DND-41 (cell line): ENCODE measurements at regions not wholly inside any gene's neighbourhood (a gene's known extent, or its start where the extent isn't known, plus 50 kb on each side); places are given as distances from the start of the nearest gene placed in this dataset.

Source experiments
- ATAC-seq: fragments of 200-7000 bp; cut with Tn5 transposase; 3 replicates; pipeline ENCODE4 v1.9.1; 2021; ENCODE audit warnings: low read depth; ENCODE audit not compliant: insufficient read depth
- DNase-seq: peaks from one replicate; pipeline ENCODE4 v3.0.0-alpha.2; 2020
- H2AFZ ChIP-seq: 2 replicates; pipeline ENCODE4 v1.6.0; 2012; ENCODE audit warnings: low read depth, low read length
- H3K27ac ChIP-seq: 2 replicates; pipeline ENCODE4 v1.5.1; 2012; ENCODE audit warnings: low read length, inconsistent platforms
- H3K27me3 ChIP-seq: fragments of 200-600 bp; sonication (generic); 2 replicates; pipeline ENCODE4 v1.6.0; 2012; ENCODE audit warnings: low read length, mild to moderate bottlenecking, inconsistent platforms; ENCODE audit not compliant: insufficient read depth, poor library complexity
- H3K36me3 ChIP-seq: 2 replicates; pipeline ENCODE4 v1.5.1; 2012; ENCODE audit warnings: low read length, inconsistent platforms; ENCODE audit not compliant: insufficient read depth
- H3K4me1 ChIP-seq: 2 replicates; pipeline ENCODE4 v1.5.1; 2012; ENCODE audit warnings: mild to moderate bottlenecking, low read length; ENCODE audit not compliant: insufficient read depth
- H3K4me2 ChIP-seq: 2 replicates; pipeline ENCODE4 v1.6.0; 2012; ENCODE audit warnings: mild to moderate bottlenecking, moderate library complexity, low read length, inconsistent platforms; ENCODE audit not compliant: insufficient read depth
- H3K4me3 ChIP-seq, 2 experiments: fragments of 200-600 bp in 1 of 2; shearing (Covaris generic) in 1 of 2; 2 replicates each; pipeline ENCODE4 v1.5.1; 2012 to 2016; ENCODE audit warnings: inconsistent platforms in 2 of 2, low read length in 2 of 2, mild to moderate bottlenecking in 2 of 2, low read depth in 1 of 2, moderate library complexity in 1 of 2
- H3K79me2 ChIP-seq: 2 replicates; pipeline ENCODE4 v1.6.0; 2012; ENCODE audit warnings: low read length, inconsistent platforms; ENCODE audit not compliant: insufficient read depth
- H3K9ac ChIP-seq: 2 replicates; pipeline ENCODE4 v1.6.0; 2012; ENCODE audit warnings: low read depth, mild to moderate bottlenecking, inconsistent platforms, low read length, moderate library complexity
- H3K9me3 ChIP-seq: 2 replicates; pipeline ENCODE4 v1.5.1; 2012; ENCODE audit warnings: low read length, moderate library complexity, mild to moderate bottlenecking, inconsistent platforms; ENCODE audit not compliant: insufficient read depth, severe bottlenecking
- H4K20me1 ChIP-seq: 2 replicates; pipeline ENCODE4 v1.6.0; 2012; ENCODE audit warnings: low read length; ENCODE audit not compliant: insufficient read depth
- EZH2 ChIP-seq: IDR thresholded peaks from 3 replicates; pipeline ENCODE4 v1.6.1; 2012; ENCODE audit warnings: borderline replicate concordance, low read depth, mild to moderate bottlenecking, moderate library complexity, low read length, inconsistent platforms; ENCODE audit not compliant: severe bottlenecking
- TF ChIP-seq, protein P1 (sequence below): IDR thresholded peaks from 2 replicates; pipeline ENCODE4 v1.5.1; 2012; ENCODE audit warnings: borderline replicate concordance, low read length, moderate library complexity, mild to moderate bottlenecking; ENCODE audit not compliant: poor library complexity, severe bottlenecking; ENCODE audit errors: extremely low read depth

DNA sequence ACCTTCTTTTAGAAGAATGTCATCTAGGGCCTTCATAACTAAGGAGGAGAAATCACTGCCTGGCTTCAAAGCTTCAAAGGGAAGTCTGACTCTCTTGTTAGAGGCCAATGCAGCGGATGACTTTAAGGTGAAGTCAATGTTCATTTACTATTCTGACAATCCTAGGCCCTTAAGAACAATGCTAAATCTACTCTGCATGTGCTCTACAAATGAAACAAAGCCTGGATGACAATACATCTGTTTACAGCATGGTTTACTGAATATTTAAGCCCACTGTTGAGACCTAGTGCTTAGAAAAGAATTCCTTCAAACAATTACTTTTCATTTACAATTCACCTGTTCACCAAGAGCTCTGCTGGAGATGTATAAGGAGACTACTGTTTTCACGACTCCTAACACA lies 160.4 kb upstream of the EPHA3 start:
- H3K9ac ChIP-seq = no peak overlapping the region
- H3K36me3 ChIP-seq = no peaks in the 10 kb centered on the region
- H4K20me1 ChIP-seq = no peaks in the 10 kb centered on the region
- no peaks in the 10 kb centered on the region for H3K79me2 ChIP-seq
- no peak for DNase-seq
- no peak for TF ChIP-seq EZH2
- TF ChIP-seq, protein P1, sequence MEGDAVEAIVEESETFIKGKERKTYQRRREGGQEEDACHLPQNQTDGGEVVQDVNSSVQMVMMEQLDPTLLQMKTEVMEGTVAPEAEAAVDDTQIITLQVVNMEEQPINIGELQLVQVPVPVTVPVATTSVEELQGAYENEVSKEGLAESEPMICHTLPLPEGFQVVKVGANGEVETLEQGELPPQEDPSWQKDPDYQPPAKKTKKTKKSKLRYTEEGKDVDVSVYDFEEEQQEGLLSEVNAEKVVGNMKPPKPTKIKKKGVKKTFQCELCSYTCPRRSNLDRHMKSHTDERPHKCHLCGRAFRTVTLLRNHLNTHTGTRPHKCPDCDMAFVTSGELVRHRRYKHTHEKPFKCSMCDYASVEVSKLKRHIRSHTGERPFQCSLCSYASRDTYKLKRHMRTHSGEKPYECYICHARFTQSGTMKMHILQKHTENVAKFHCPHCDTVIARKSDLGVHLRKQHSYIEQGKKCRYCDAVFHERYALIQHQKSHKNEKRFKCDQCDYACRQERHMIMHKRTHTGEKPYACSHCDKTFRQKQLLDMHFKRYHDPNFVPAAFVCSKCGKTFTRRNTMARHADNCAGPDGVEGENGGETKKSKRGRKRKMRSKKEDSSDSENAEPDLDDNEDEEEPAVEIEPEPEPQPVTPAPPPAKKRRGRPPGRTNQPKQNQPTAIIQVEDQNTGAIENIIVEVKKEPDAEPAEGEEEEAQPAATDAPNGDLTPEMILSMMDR = no peak
- H3K9me3 ChIP-seq = no peaks in the 10 kb centered on the region
- no peak overlapping the region for H3K4me3 ChIP-seq
- no peak overlapping the region for H2AFZ ChIP-seq
- no peaks in the 10 kb centered on the region for H3K27me3 ChIP-seq
- H3K4me2 ChIP-seq = no peak overlapping the region
- no peak overlapping the region for H3K27ac ChIP-seq
- no peak for ATAC-seq
- H3K4me1 ChIP-seq = no peaks in the 10 kb centered on the region

GRCh38 chr3:88954853-88955252 lies 152.6 kb upstream of the EPHA3 start:
- Histone ChIP-seq H2AFZ (no peak overlapping the region), H3K9ac (no peak overlapping the region), H3K4me2 (no peak overlapping the region), H3K27ac (no peak overlapping the region), H3K9me3 (no peaks in the 10 kb centered on the region), H3K4me1 (no peaks in the 10 kb centered on the region), H3K27me3 (no peaks in the 10 kb centered on the region), H3K79me2 (no peaks in the 10 kb centered on the region), H3K36me3 (no peaks in the 10 kb centered on the region), H4K20me1 (no peaks in the 10 kb centered on the region), H3K4me3 (no peak overlapping the region)
- no peak for DNase-seq
- no peak for ATAC-seq
- TF ChIP-seq EZH2 = no peak
- TF ChIP-seq, protein P1 = no peak

GRCh38 chr3:88955274-88955673 lies 152.1 kb upstream of the EPHA3 start:
- no peak for DNase-seq
- Histone ChIP-seq H3K27ac (no peak overlapping the region), H3K4me3 (no peak overlapping the region), H3K4me2 (no peak overlapping the region), H4K20me1 (no peaks in the 10 kb centered on the region), H3K4me1 (no peaks in the 10 kb centered on the region), H3K27me3 (no peaks in the 10 kb centered on the region), H3K36me3 (no peaks in the 10 kb centered on the region), H3K79me2 (no peaks in the 10 kb centered on the region), H3K9ac (no peak overlapping the region), H2AFZ (no peak overlapping the region), H3K9me3 (no peaks in the 10 kb centered on the region)
- ATAC-seq = no peak
- TF ChIP-seq, protein P1 = no peak
- no peak for TF ChIP-seq EZH2
